HEK293 (cell line): ENCODE measurements at regions not wholly inside any gene's neighbourhood (a gene's known extent, or its start where the extent isn't known, plus 50 kb on each side); places are given as distances from the start of the nearest gene placed in this dataset.

ENCODE experiments used
- ZBTB1 ChIP-seq: fragments of 450-650 bp; formaldehyde crosslinking; IDR thresholded peaks from 2 replicates; pipeline ENCODE4 v1.5.1; 2016; ENCODE audit warnings: missing biosample characterization, missing genetic modification characterization
- ZFP41 ChIP-seq: fragments of 450-650 bp; formaldehyde crosslinking; IDR thresholded peaks from 2 replicates; pipeline ENCODE4 v1.5.1; 2016; ENCODE audit warnings: missing biosample characterization, missing genetic modification characterization, borderline replicate concordance
- ZNF138 ChIP-seq: fragments of 450-650 bp; formaldehyde crosslinking; IDR thresholded peaks from 2 replicates; pipeline ENCODE4 v1.5.1; 2016; ENCODE audit warnings: missing biosample characterization, missing genetic modification characterization, borderline replicate concordance
- ZNF311 ChIP-seq: fragments of 450-650 bp; formaldehyde crosslinking; IDR thresholded peaks from 2 replicates; pipeline ENCODE4 v1.5.1; 2017; ENCODE audit warnings: missing biosample characterization, missing genetic modification characterization, borderline replicate concordance
- ZNF391 ChIP-seq: fragments of 450-650 bp; formaldehyde crosslinking; IDR thresholded peaks from 2 replicates; pipeline ENCODE4 v1.5.1; 2016; ENCODE audit warnings: low read depth, missing biosample characterization, missing genetic modification characterization, borderline replicate concordance
- ZNF394 ChIP-seq: fragments of 450-650 bp; formaldehyde crosslinking; IDR thresholded peaks from 2 replicates; pipeline ENCODE4 v1.5.1; 2016; ENCODE audit warnings: missing biosample characterization, missing genetic modification characterization, mild to moderate bottlenecking, moderate library complexity, borderline replicate concordance
- ZNF776 ChIP-seq: fragments of 450-650 bp; formaldehyde crosslinking; IDR thresholded peaks from 2 replicates; pipeline ENCODE4 v1.5.0; 2017; ENCODE audit warnings: missing biosample characterization, missing genetic modification characterization, borderline replicate concordance
- TF ChIP-seq, protein P1 (sequence below): fragments of 450-650 bp; formaldehyde crosslinking; IDR thresholded peaks from 2 replicates; pipeline ENCODE4 v1.5.1; 2016; ENCODE audit warnings: missing biosample characterization, missing genetic modification characterization
- TF ChIP-seq, protein P2 (sequence below): fragments of 450-650 bp; formaldehyde crosslinking; IDR thresholded peaks from 2 replicates; pipeline ENCODE4 v1.5.1; 2017; ENCODE audit warnings: missing biosample characterization, missing genetic modification characterization
- TF ChIP-seq, protein P3 (sequence below): sonication (generic); formaldehyde crosslinking; IDR thresholded peaks from 2 replicates; pipeline ENCODE4 v1.8.1; 2022; ENCODE audit warnings: mild to moderate bottlenecking, moderate library complexity, missing genetic modification reagents
- TF ChIP-seq, protein P4 (sequence below): fragments of 450-650 bp; formaldehyde crosslinking; IDR thresholded peaks from 2 replicates; pipeline ENCODE4 v1.5.1; 2017; ENCODE audit warnings: missing biosample characterization, missing genetic modification characterization

DNA sequence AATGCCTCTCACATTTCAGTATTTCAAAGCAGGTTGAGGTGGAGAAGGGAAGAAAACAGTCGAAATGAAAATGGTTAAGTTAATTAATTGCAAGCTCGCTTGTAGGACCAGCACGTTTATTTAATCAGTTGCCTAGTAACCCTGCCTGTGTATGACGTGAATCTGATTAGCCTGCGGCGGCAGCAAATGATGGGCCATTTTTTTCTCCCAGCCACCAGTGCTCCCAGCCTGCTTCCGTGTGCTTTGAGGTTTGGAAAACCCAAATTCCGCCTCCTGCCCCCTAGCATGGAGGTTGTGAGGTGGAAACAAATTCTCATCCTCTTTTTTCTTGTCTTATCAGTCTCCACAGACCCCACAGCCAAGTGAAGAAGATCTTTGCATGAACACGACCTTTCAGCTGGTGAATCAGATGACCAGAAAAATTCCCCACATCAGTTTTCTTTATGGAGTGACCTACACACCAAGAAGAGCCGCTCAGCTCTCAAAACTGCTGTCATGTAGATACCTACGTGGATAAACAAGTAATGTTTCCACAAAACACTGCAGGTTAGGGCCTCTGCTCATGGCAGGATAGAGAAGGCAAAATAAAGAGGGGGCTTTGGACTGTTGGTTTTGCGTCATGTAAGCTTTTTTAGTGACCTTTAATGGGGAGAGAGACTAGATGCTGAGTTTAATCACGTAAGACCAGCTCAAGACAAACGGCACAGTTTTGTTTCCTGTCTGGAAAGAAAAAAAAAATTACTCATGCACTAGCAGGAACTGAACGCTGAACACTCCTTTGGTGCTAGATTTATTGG, 572.9 kb upstream of the NOX3 start:
- TF ChIP-seq ZNF311 (tag by site-specific recombination): no peak
- TF ChIP-seq ZNF391 (tag by site-specific recombination): no peak
- TF ChIP-seq, protein P1, sequence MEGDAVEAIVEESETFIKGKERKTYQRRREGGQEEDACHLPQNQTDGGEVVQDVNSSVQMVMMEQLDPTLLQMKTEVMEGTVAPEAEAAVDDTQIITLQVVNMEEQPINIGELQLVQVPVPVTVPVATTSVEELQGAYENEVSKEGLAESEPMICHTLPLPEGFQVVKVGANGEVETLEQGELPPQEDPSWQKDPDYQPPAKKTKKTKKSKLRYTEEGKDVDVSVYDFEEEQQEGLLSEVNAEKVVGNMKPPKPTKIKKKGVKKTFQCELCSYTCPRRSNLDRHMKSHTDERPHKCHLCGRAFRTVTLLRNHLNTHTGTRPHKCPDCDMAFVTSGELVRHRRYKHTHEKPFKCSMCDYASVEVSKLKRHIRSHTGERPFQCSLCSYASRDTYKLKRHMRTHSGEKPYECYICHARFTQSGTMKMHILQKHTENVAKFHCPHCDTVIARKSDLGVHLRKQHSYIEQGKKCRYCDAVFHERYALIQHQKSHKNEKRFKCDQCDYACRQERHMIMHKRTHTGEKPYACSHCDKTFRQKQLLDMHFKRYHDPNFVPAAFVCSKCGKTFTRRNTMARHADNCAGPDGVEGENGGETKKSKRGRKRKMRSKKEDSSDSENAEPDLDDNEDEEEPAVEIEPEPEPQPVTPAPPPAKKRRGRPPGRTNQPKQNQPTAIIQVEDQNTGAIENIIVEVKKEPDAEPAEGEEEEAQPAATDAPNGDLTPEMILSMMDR: no peak
- TF ChIP-seq, protein P2, sequence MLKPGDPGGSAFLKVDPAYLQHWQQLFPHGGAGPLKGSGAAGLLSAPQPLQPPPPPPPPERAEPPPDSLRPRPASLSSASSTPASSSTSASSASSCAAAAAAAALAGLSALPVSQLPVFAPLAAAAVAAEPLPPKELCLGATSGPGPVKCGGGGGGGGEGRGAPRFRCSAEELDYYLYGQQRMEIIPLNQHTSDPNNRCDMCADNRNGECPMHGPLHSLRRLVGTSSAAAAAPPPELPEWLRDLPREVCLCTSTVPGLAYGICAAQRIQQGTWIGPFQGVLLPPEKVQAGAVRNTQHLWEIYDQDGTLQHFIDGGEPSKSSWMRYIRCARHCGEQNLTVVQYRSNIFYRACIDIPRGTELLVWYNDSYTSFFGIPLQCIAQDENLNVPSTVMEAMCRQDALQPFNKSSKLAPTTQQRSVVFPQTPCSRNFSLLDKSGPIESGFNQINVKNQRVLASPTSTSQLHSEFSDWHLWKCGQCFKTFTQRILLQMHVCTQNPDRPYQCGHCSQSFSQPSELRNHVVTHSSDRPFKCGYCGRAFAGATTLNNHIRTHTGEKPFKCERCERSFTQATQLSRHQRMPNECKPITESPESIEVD (tag by site-specific recombination): no peak
- no peak for TF ChIP-seq ZNF776 (tag by site-specific recombination)
- TF ChIP-seq, protein P3, sequence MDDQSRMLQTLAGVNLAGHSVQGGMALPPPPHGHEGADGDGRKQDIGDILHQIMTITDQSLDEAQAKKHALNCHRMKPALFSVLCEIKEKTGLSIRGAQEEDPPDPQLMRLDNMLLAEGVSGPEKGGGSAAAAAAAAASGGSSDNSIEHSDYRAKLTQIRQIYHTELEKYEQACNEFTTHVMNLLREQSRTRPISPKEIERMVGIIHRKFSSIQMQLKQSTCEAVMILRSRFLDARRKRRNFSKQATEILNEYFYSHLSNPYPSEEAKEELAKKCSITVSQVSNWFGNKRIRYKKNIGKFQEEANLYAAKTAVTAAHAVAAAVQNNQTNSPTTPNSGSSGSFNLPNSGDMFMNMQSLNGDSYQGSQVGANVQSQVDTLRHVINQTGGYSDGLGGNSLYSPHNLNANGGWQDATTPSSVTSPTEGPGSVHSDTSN (CRISPR knock-in tag): no peak
- TF ChIP-seq, protein P4, sequence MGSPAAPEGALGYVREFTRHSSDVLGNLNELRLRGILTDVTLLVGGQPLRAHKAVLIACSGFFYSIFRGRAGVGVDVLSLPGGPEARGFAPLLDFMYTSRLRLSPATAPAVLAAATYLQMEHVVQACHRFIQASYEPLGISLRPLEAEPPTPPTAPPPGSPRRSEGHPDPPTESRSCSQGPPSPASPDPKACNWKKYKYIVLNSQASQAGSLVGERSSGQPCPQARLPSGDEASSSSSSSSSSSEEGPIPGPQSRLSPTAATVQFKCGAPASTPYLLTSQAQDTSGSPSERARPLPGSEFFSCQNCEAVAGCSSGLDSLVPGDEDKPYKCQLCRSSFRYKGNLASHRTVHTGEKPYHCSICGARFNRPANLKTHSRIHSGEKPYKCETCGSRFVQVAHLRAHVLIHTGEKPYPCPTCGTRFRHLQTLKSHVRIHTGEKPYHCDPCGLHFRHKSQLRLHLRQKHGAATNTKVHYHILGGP: no peak
- TF ChIP-seq ZFP41 (tag by site-specific recombination): no peak
- no peak for TF ChIP-seq ZNF394 (tag by site-specific recombination)
- no peak for TF ChIP-seq ZNF138 (tag by site-specific recombination)
- TF ChIP-seq ZBTB1 (tag by site-specific recombination): no peak
